ENCODE measurements at regions not wholly inside any gene's neighbourhood (a gene's known extent, or its start where the extent isn't known, plus 50 kb on each side); places are given as distances from the start of the nearest gene placed in this dataset.

DNA sequence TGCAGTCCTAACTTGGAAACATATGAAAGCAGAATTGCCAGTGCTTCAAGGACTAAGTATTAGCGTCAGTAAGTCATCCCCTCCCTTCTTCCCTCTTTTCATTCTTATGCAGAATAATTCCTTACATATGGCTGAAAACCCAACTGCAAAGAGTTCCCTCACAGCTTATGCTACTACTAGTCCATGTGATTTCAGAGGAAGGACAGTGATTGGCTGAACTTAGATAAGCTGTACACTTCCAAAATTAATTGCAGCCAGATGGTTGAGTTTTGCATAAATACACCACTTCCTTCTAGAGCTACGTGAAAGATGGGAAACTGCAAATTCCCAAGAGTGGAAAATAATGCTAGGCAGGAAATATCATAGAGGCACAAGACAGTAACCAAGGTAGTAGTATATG is 730.4 kb downstream of the OLFM4 start:
- Histone ChIP-seq H3K4me1 (ENCODE audit: control insufficient read depth in 5 of 5, insufficient read depth in 5 of 5, low read length in 5 of 5) (no peaks in the 10 kb centered on the region), H3K4me3 (no peak overlapping the region), H3K27ac (ENCODE audit: low read depth in 1 of 2, low read length in 1 of 2) (no peak overlapping the region), H3K9me3 (ENCODE audit: control insufficient read depth in 4 of 4, insufficient read depth in 3 of 4, low read length in 3 of 4) (peaks cover 0 to 8% (median 0%) of the 10 kb centered on the region in 4 donors), H3K36me3 (ENCODE audit: control insufficient read depth in 4 of 4, insufficient read depth in 4 of 4, low read length in 4 of 4) (no peaks in the 10 kb centered on the region), H3K9ac (ENCODE audit: insufficient read depth in 1 of 2, low read length in 2 of 2) (no peak overlapping the region), H3K27me3 (ENCODE audit: control insufficient read depth in 3 of 3, insufficient read depth in 3 of 3, low read length in 2 of 3) (no peaks in the 10 kb centered on the region)
- WGBS, 2 donors = 45 to 49% methylated on average over 2 of the region's 2 CpGs
- TF ChIP-seq, protein P1, sequence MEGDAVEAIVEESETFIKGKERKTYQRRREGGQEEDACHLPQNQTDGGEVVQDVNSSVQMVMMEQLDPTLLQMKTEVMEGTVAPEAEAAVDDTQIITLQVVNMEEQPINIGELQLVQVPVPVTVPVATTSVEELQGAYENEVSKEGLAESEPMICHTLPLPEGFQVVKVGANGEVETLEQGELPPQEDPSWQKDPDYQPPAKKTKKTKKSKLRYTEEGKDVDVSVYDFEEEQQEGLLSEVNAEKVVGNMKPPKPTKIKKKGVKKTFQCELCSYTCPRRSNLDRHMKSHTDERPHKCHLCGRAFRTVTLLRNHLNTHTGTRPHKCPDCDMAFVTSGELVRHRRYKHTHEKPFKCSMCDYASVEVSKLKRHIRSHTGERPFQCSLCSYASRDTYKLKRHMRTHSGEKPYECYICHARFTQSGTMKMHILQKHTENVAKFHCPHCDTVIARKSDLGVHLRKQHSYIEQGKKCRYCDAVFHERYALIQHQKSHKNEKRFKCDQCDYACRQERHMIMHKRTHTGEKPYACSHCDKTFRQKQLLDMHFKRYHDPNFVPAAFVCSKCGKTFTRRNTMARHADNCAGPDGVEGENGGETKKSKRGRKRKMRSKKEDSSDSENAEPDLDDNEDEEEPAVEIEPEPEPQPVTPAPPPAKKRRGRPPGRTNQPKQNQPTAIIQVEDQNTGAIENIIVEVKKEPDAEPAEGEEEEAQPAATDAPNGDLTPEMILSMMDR (IDR thresholded peaks at IDR 0.05; ENCODE audit: control extremely low read depth, extremely low read depth) = no peak
- DNase-seq (peak in 1 of 3 donors; percentile 2), ATAC-seq (ENCODE audit: insufficient read depth, low FRiP score) (no peak)

DNA sequence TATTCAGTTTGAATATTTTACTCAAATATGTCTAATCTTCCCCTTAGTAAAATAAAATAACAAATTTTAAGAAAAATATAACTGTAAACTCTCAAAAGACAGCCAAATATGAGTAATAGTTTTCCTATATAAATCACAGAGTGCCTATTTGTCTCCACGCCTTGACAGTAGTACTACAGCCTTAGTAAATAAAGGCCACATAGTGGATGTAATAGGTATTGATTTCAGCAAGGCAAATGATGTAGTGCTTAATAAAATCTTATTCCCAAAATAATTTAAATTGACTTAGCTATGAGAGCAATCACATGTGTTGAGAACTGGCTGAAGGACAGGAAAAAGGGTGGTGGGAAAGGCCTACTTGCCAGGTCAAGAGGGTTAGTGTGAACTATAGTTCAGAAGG is 747.2 kb downstream of the OLFM4 start:
- Histone ChIP-seq H3K27me3 (ENCODE audit: control insufficient read depth in 3 of 3, insufficient read depth in 3 of 3, low read length in 2 of 3) (no peaks in the 10 kb centered on the region), H3K9me3 (ENCODE audit: control insufficient read depth in 4 of 4, insufficient read depth in 3 of 4, low read length in 3 of 4) (no peaks in the 10 kb centered on the region), H3K4me1 (ENCODE audit: control insufficient read depth in 5 of 5, insufficient read depth in 5 of 5, low read length in 5 of 5) (no peaks in the 10 kb centered on the region), H3K36me3 (ENCODE audit: control insufficient read depth in 4 of 4, insufficient read depth in 4 of 4, low read length in 4 of 4) (no peaks in the 10 kb centered on the region), H3K9ac (ENCODE audit: insufficient read depth in 1 of 2, low read length in 2 of 2) (no peak overlapping the region), H3K27ac (ENCODE audit: low read depth in 1 of 2, low read length in 1 of 2) (no peak overlapping the region), H3K4me3 (no peak overlapping the region)
- DNase-seq (no peak), ATAC-seq (ENCODE audit: insufficient read depth, low FRiP score) (no peak)
- WGBS, 2 donors = 80 to 84% methylated on average over 1 of the region's 1 CpG
- TF ChIP-seq, protein P1 (IDR thresholded peaks at IDR 0.05; ENCODE audit: control extremely low read depth, extremely low read depth) = no peak

DNA sequence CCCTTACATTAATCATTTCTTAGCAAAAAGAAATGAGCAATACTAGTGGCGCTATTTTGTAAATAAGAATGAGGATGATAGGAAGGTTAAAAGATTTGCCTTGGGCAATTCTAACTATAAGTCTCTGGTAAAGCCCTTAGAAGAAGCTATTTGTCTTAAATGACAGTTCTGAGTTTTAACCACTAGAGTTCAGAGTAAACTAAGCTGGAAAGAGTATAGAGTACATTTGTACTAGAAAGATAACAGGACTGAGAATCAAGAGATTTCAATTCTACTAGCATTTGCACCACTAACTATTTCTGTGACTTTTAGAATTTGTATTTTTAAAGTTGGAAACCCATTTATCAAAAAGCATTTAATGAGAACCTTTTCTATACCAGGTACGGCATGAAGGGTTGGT is 750.3 kb downstream of the OLFM4 start:
- Histone ChIP-seq H3K36me3 (ENCODE audit: control insufficient read depth in 4 of 4, insufficient read depth in 4 of 4, low read length in 4 of 4) (no peaks in the 10 kb centered on the region), H3K27me3 (ENCODE audit: control insufficient read depth in 3 of 3, insufficient read depth in 3 of 3, low read length in 2 of 3) (peaks cover 0 to 3% (median 0%) of the 10 kb centered on the region in 3 donors), H3K9ac (ENCODE audit: insufficient read depth in 1 of 2, low read length in 2 of 2) (no peak overlapping the region), H3K4me1 (ENCODE audit: control insufficient read depth in 5 of 5, insufficient read depth in 5 of 5, low read length in 5 of 5) (peaks cover 0 to 12% (median 0%) of the 10 kb centered on the region in 5 donors), H3K27ac (ENCODE audit: low read depth in 1 of 2, low read length in 1 of 2) (no peak overlapping the region), H3K9me3 (ENCODE audit: control insufficient read depth in 4 of 4, insufficient read depth in 3 of 4, low read length in 3 of 4) (no peaks in the 10 kb centered on the region), H3K4me3 (no peak overlapping the region)
- WGBS, 2 donors = 80 to 84% methylated on average over 2 of the region's 2 CpGs
- DNase-seq (peak in 1 of 3 donors; percentile 2), ATAC-seq (ENCODE audit: insufficient read depth, low FRiP score) (no peak)
- TF ChIP-seq, protein P1 (IDR thresholded peaks at IDR 0.05; ENCODE audit: control extremely low read depth, extremely low read depth) = no peak

DNA sequence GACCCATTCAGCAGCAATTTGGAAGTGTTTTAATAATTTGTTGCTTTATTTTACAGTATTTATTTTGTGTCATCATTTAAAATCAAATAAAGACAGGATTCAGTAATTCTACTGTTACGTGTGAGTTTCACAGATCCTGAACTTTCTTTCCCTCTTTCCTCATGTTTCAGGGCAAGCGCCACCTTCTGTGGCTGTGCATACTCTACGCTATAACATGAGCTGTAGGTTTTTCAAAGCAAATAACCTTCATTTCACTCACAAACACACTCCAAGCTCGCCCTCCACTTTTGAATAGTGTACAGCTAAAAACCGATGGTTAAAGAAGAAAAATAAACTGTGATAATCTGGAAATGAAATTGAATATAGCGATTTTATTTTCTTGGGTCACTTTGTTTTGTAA is 753.3 kb downstream of the OLFM4 start:
- ATAC-seq (ENCODE audit: insufficient read depth, low FRiP score) (no peak), DNase-seq (peak; percentile 18 to 49 (median 41))
- H3K9ac ChIP-seq (ENCODE audit: insufficient read depth in 1 of 2, low read length in 2 of 2) = no peak overlapping the region
- TF ChIP-seq, protein P1 (IDR thresholded peaks at IDR 0.05; ENCODE audit: control extremely low read depth, extremely low read depth) = no peak
- no peaks in the 10 kb centered on the region for H3K36me3 ChIP-seq (ENCODE audit: control insufficient read depth in 4 of 4, insufficient read depth in 4 of 4, low read length in 4 of 4)
- peaks cover 0 to 12% (median 0%) of the 10 kb centered on the region in 5 donors for H3K4me1 ChIP-seq (ENCODE audit: control insufficient read depth in 5 of 5, insufficient read depth in 5 of 5, low read length in 5 of 5)
- H3K27me3 ChIP-seq (ENCODE audit: control insufficient read depth in 3 of 3, insufficient read depth in 3 of 3, low read length in 2 of 3) = peaks cover 0 to 3% (median 0%) of the 10 kb centered on the region in 3 donors
- no peaks in the 10 kb centered on the region for H3K9me3 ChIP-seq (ENCODE audit: control insufficient read depth in 4 of 4, insufficient read depth in 3 of 4, low read length in 3 of 4)
- WGBS, 2 donors = 19 to 24% methylated on average over 6 of the region's 6 CpGs
- no peak overlapping the region for H3K27ac ChIP-seq (ENCODE audit: low read depth in 1 of 2, low read length in 1 of 2)
- no peak overlapping the region for H3K4me3 ChIP-seq
